ENCODE measurements at regions not wholly inside any gene's neighbourhood (a gene's known extent, or its start where the extent isn't known, plus 50 kb on each side); places are given as distances from the start of the nearest gene placed in this dataset.

- TF ChIP-seq CTCF (conservative IDR thresholded peaks at IDR 0.05; ENCODE audit: low read depth, low read length) (no peak), MXI1 (IDR thresholded peaks at IDR 0.05; ENCODE audit: borderline replicate concordance, low read depth, low read length) (no peak), POLR2A (IDR thresholded peaks at IDR 0.05; ENCODE audit: low read depth, low read length) (no peak), RAD21 (IDR thresholded peaks at IDR 0.05; ENCODE audit: low read length) (no peak), RCOR1 (IDR thresholded peaks at IDR 0.05; ENCODE audit: insufficient replicate concordance, low read length) (no peak), RFX5 (IDR thresholded peaks at IDR 0.05; ENCODE audit: low read depth, low read length) (no peak), NFE2L2 (IDR thresholded peaks at IDR 0.05; ENCODE audit: low read depth, low read length) (no peak)
- TF ChIP-seq, protein P1, sequence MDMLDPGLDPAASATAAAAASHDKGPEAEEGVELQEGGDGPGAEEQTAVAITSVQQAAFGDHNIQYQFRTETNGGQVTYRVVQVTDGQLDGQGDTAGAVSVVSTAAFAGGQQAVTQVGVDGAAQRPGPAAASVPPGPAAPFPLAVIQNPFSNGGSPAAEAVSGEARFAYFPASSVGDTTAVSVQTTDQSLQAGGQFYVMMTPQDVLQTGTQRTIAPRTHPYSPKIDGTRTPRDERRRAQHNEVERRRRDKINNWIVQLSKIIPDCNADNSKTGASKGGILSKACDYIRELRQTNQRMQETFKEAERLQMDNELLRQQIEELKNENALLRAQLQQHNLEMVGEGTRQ (IDR thresholded peaks at IDR 0.05; ENCODE audit: low read depth, low read length) = no peak
Observed at GRCh38 chr14:98951031-98951430, 321.0 kb downstream of the BCL11B start.

Measured in IMR-90 (cell line).